HCT116 (cell line): ENCODE measurements at regions not wholly inside any gene's neighbourhood (a gene's known extent, or its start where the extent isn't known, plus 50 kb on each side); places are given as distances from the start of the nearest gene placed in this dataset.

Experiments used
- EZH2 ChIP-seq: fragments of 200-600 bp; sonication (generic); IDR thresholded peaks from 2 replicates; pipeline ENCODE4 v1.6.1; 2017; ENCODE audit warnings: antibody characterized with exemption, mixed run types
- SP1 ChIP-seq: IDR thresholded peaks from 2 replicates; pipeline ENCODE4 v1.6.1; 2012; ENCODE audit warnings: low read depth
- ZFX ChIP-seq: fragments of 450-650 bp; IDR thresholded peaks from 2 replicates; pipeline ENCODE4 v1.6.1; 2017
- TF ChIP-seq, protein P1 (sequence below): IDR thresholded peaks from 2 replicates; pipeline ENCODE4 v1.6.1; 2012

- TF ChIP-seq ZFX, result no peak
- TF ChIP-seq EZH2, result no peak
- TF ChIP-seq SP1, result no peak
- TF ChIP-seq, protein P1, sequence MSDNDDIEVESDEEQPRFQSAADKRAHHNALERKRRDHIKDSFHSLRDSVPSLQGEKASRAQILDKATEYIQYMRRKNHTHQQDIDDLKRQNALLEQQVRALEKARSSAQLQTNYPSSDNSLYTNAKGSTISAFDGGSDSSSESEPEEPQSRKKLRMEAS, result no peak
Observed at GRCh38 chr10:61166489-61166888, 222.5 kb upstream of the RHOBTB1 start.
